Left lung (tissue), 4 donors: ENCODE measurements at regions not wholly inside any gene's neighbourhood (a gene's known extent, or its start where the extent isn't known, plus 50 kb on each side); places are given as distances from the start of the nearest gene placed in this dataset.

Experiments used
- ATAC-seq: fragments of 200-7000 bp; cut with Tn5 transposase; one replicate; pipeline ENCODE4 v1.9.1; 2020; ENCODE audit warnings: moderate library complexity
- DNase-seq, 4 donors: peaks; one replicate each; pipeline ENCODE4 v3.0.0-alpha.2; 2013 to 2020
- H3K27ac ChIP-seq, 2 donors: fragments of 200-600 bp; sonication (generic) in 1 of 2; one replicate each; pipeline versions ENCODE4 v1.5.0 to v1.8.0; 2020 to 2021
- H3K27me3 ChIP-seq, 2 donors: fragments of 200-600 bp; sonication (generic) in 1 of 2; one replicate each; pipeline versions ENCODE4 v1.5.0 to v1.8.0; 2020 to 2021
- H3K36me3 ChIP-seq, 2 donors: fragments of 200-600 bp; sonication (generic) in 1 of 2; one replicate each; pipeline versions ENCODE4 v1.5.0 to v1.8.0; 2020 to 2021
- H3K4me1 ChIP-seq, 2 donors: fragments of 200-600 bp; one replicate each; pipeline ENCODE4 v1.8.0; 2021
- H3K4me3 ChIP-seq, 2 donors: fragments of 200-600 bp; sonication (generic) in 1 of 2; one replicate each; pipeline versions ENCODE4 v1.5.0 to v1.8.0; 2020 to 2021; ENCODE audit warnings: mild to moderate bottlenecking in 1 of 2
- H3K9me3 ChIP-seq, 2 donors: fragments of 200-600 bp; sonication (generic) in 1 of 2; one replicate each; pipeline versions ENCODE4 v1.5.0 to v1.8.0; 2020 to 2021
- CTCF ChIP-seq, 2 donors: fragments of 200-600 bp; sonication (generic) in 1 of 2; IDR thresholded peaks; one replicate each; pipeline versions ENCODE4 v1.5.0 to v1.8.0; 2021; ENCODE audit warnings: antibody characterized with exemption in 2 of 2
- intact Hi-C, 2 donors: fragments of 100-400 bp; cut with DNase I; formaldehyde crosslinking; loops; one replicate each; pipeline versions ENCODE4 v1.11.2 to v1.14.2; 2022
- donor health status: DM: no; HTN: yes; CAD: no.
- donor health status: DM: no; HTN: no; CAD: no.

- peak overlapping the region in 1 of 2 donors; percentile 24 for H3K27ac ChIP-seq
- H3K4me3 ChIP-seq: no peak overlapping the region
- no peaks in the 10 kb centered on the region for H3K4me1 ChIP-seq
- H3K27me3 ChIP-seq: no peaks in the 10 kb centered on the region
- ATAC-seq: peak; percentile 75
- no peaks in the 10 kb centered on the region for H3K36me3 ChIP-seq
- TF ChIP-seq CTCF (IDR thresholded peaks at IDR 0.05): no peak
- intact Hi-C loops: no loop called here
- no peak for DNase-seq
- no peaks in the 10 kb centered on the region for H3K9me3 ChIP-seq
Observed at GRCh38 chr10:107899502-107900062, 735.1 kb upstream of the SORCS1 start.

DNA sequence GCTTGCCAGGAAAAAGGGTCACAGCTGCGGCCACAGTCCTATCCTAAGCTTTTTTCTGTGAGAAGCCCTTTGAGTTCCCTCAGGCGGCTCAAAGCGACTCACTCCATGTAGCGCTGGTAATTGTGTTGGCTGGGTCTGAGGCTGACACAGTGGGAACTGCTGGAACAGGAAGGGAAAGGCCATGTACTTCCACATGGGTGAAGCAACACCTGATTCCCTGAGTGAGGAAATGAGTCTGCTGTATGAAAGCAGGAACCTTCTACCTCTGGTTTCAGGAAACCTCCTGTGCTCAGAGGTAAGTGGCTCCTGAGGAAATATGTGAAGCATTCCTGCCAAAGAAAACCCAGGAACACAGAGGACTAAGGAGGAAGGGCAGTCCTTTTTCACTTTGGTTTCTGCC, 734.6 kb upstream of the SORCS1 start:
- Histone ChIP-seq H3K9me3 (no peaks in the 10 kb centered on the region), H3K36me3 (no peaks in the 10 kb centered on the region), H3K27ac (peak overlapping the region in 1 of 2 donors; percentile 24), H3K4me3 (no peak overlapping the region), H3K4me1 (no peaks in the 10 kb centered on the region), H3K27me3 (no peaks in the 10 kb centered on the region)
- ATAC-seq (peak; percentile 82), DNase-seq (peak in 1 of 4 donors; percentile 6)
- intact Hi-C loops: no loop called here
- no peak for TF ChIP-seq CTCF (IDR thresholded peaks at IDR 0.05)

DNA sequence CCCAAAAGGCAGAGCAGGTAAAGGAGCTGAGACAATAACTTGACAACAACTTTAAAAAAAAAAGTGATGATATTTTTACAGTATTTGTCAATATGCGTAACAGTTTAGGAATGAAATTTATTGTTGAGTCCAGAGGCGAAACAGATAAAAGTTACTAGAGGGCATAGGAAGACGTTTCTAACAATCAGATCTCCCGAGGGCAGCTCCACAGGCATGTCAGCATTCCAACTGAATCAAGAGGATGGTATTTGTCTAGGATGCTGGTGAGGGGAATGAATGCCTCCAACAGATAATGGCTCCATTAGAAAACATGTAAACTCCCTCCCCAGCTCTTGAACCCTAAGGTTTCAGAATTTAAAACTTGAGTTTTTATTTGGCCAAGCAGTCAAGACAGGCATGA, 733.9 kb upstream of the SORCS1 start:
- H3K36me3 ChIP-seq: no peaks in the 10 kb centered on the region
- intact Hi-C loops: no loop called here
- no peak for TF ChIP-seq CTCF (IDR thresholded peaks at IDR 0.05)
- H3K27ac ChIP-seq: no peak overlapping the region
- ATAC-seq (no peak), DNase-seq (no peak)
- H3K4me3 ChIP-seq: no peak overlapping the region
- no peaks in the 10 kb centered on the region for H3K27me3 ChIP-seq
- H3K9me3 ChIP-seq: no peaks in the 10 kb centered on the region
- H3K4me1 ChIP-seq: no peaks in the 10 kb centered on the region

DNA sequence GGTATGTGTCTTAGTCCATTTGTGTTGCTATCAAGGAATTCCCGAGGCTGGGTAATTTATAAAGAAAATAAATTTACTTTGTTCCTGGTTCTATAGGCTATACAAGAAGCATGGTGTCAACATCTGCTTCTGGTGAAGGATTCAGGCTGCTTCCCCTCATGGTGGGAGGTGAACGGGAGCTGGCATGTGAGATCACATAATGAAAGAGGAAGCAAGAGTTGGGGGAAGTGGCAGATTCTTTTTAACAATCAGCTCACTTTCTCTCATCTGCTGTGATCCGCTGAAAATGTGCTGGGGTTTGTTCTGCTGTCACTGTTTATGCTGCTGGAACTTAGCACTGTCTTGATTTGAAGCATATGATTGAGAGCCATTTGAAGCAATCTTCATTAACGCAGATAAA, 730.0 kb upstream of the SORCS1 start:
- ATAC-seq (no peak), DNase-seq (no peak)
- Histone ChIP-seq H3K27me3 (no peaks in the 10 kb centered on the region), H3K9me3 (no peaks in the 10 kb centered on the region), H3K27ac (no peak overlapping the region), H3K36me3 (no peaks in the 10 kb centered on the region), H3K4me3 (no peak overlapping the region), H3K4me1 (no peaks in the 10 kb centered on the region)
- TF ChIP-seq CTCF (IDR thresholded peaks at IDR 0.05): no peak
- intact Hi-C loops: no loop called here

DNA sequence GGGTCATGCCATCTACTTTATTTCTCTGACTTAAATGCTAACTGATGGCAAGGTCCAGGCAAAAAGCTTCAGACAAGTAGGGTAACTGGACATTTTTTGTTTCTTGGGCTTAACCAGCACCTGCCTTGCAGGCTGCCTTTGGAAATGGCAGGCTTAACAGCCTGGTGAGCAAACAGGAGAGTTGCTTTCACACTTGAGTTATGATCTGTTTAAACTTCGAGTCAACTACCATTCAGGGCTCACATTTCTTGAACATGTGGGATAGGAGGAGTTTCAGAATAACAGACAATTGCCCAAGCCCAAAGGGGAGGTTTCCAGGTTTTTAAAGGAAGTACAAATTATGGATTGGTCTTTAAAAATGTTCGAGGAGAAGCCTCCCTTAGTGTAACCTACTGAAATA, 724.6 kb upstream of the SORCS1 start:
- DNase-seq (no peak), ATAC-seq (peak; percentile 67)
- TF ChIP-seq CTCF (IDR thresholded peaks at IDR 0.05): no peak
- no peaks in the 10 kb centered on the region for H3K36me3 ChIP-seq
- no peak overlapping the region for H3K27ac ChIP-seq
- H3K4me1 ChIP-seq: no peaks in the 10 kb centered on the region
- no peaks in the 10 kb centered on the region for H3K9me3 ChIP-seq
- H3K4me3 ChIP-seq: no peak overlapping the region
- no peaks in the 10 kb centered on the region for H3K27me3 ChIP-seq
- intact Hi-C loops: no loop called here
